GM12878 (cell line): ENCODE measurements at regions not wholly inside any gene's neighbourhood (a gene's known extent, or its start where the extent isn't known, plus 50 kb on each side); places are given as distances from the start of the nearest gene placed in this dataset.

ENCODE experiments used
- ATAC-seq: fragments of 200-7000 bp; cut with Tn5 transposase; 3 replicates; pipeline ENCODE4 v1.9.1; 2020; ENCODE audit warnings: mild to moderate bottlenecking, moderate library complexity
- BruUV-seq: library from RNA; stranded (reverse); fragments of 400-500 nt; replicated peaks from 2 replicates; lab custom pipeline; 2021; lab: Mats Ljungman, UMichigan
- CTCF ChIA-PET: fragments of 300-600 bp; sonication (Branson Sonifier 250); formaldehyde crosslinking; extraction: SDS; loops from one replicate; lab custom pipeline; 2021; ENCODE audit warnings: inconsistent platforms; lab: Yijun Ruan, JAX
- POLR2A ChIA-PET: fragments of 350-600 bp; formaldehyde crosslinking; extraction: SDS; loops from one replicate; lab custom pipeline; 2021; ENCODE audit warnings: inconsistent platforms; lab: Charles Lee
- RAD21 ChIA-PET: fragments of 300-600 bp; sonication (Branson Sonifier 250); formaldehyde crosslinking; loops from one replicate; lab custom pipeline; 2023; ENCODE audit warnings: antibody characterized with exemption; ENCODE audit not compliant: unreplicated experiment; lab: Charles Lee
- SMC1A ChIA-PET: fragments of 300-600 bp; sonication (Branson Sonifier 250); formaldehyde crosslinking; loops from one replicate; lab custom pipeline; 2023; ENCODE audit not compliant: unreplicated experiment, uncharacterized antibody; lab: Charles Lee
- DNase-seq: peaks from one replicate; pipeline ENCODE4 v3.0.0-alpha.2; 2011; ENCODE audit warnings: low read depth, low spot score
- FAIRE-seq: peaks from 3 replicates; lab custom pipeline; 2011; peaks lifted over from hg19 to GRCh38; lab: Jason Lieb, UNC
- H2AFZ ChIP-seq: 2 replicates; pipeline ENCODE4 v1.6.0; 2011; ENCODE audit warnings: low read depth, low read length, control low read depth; ENCODE audit not compliant: control insufficient read depth
- H3K27ac ChIP-seq: 2 replicates; pipeline ENCODE4 v1.5.1; 2011; ENCODE audit warnings: control low read depth; ENCODE audit not compliant: control insufficient read depth, insufficient read depth
- H3K27me3 ChIP-seq, 2 experiments: replicated peaks in 1 of 2; 2 replicates each; pipeline versions ENCODE4 v1.6.0 to v1.6.1; 2011; ENCODE audit warnings: low read length in 1 of 2; ENCODE audit not compliant: control insufficient read depth in 2 of 2, insufficient read depth in 2 of 2
- H3K36me3 ChIP-seq, 2 experiments: 2 replicates each; pipeline ENCODE4 v1.5.1; 2011; ENCODE audit warnings: low read length in 1 of 2; ENCODE audit not compliant: control insufficient read depth in 2 of 2, insufficient read depth in 2 of 2
- H3K4me1 ChIP-seq: 2 replicates; pipeline ENCODE4 v1.6.1; 2011; ENCODE audit warnings: mild to moderate bottlenecking, low read length, moderate library complexity, mixed read lengths; ENCODE audit not compliant: control insufficient read depth, insufficient read depth
- H3K4me2 ChIP-seq: 2 replicates; pipeline ENCODE4 v1.6.0; 2011; ENCODE audit warnings: control low read depth; ENCODE audit not compliant: control insufficient read depth, insufficient read depth
- H3K4me3 ChIP-seq: fragments of 200-600 bp; sonication (generic); 2 replicates; pipeline ENCODE4 v1.5.1; 2016
- H3K79me2 ChIP-seq: 2 replicates; pipeline ENCODE4 v1.6.0; 2011; ENCODE audit warnings: low read length; ENCODE audit not compliant: control insufficient read depth, insufficient read depth
- H3K9ac ChIP-seq: 2 replicates; pipeline ENCODE4 v1.8.0; 2011; ENCODE audit warnings: low read length, control low read depth, mixed read lengths; ENCODE audit not compliant: control insufficient read depth, insufficient read depth
- H3K9me3 ChIP-seq: replicated peaks from 3 replicates; pipeline ENCODE4 v1.5.1; 2011; ENCODE audit warnings: mild to moderate bottlenecking, low read length; ENCODE audit not compliant: control insufficient read depth, insufficient read depth
- H4K20me1 ChIP-seq: 2 replicates; pipeline ENCODE4 v1.6.0; 2011; ENCODE audit not compliant: control insufficient read depth, insufficient read depth
- ASH2L ChIP-seq: fragments of 300-600, 200-600 bp; sonication (generic); IDR thresholded peaks from 2 replicates; pipeline ENCODE4 v1.6.1; 2017; ENCODE audit warnings: low read depth, mild to moderate bottlenecking, borderline replicate concordance
- FOXM1 ChIP-seq: IDR thresholded peaks from 2 replicates; pipeline ENCODE4 v1.6.1; 2012; ENCODE audit warnings: low read depth, mild to moderate bottlenecking, inconsistent platforms, low read length, moderate library complexity
- NRF1 ChIP-seq: conservative IDR thresholded peaks from 2 replicates; pipeline ENCODE4 v1.6.1; 2011; ENCODE audit warnings: mild to moderate bottlenecking, low read depth, low read length, improper control_type of control experiment
- PML ChIP-seq: IDR thresholded peaks from 2 replicates; pipeline ENCODE4 v1.6.1; 2012; ENCODE audit warnings: low read length, inconsistent platforms
- POLR2A ChIP-seq: IDR thresholded peaks from 2 replicates; pipeline ENCODE4 v1.6.1; 2011; ENCODE audit warnings: low read depth, mild to moderate bottlenecking, low read length
- RBBP5 ChIP-seq: fragments of 200-600 bp; sonication (generic); conservative IDR thresholded peaks from 2 replicates; pipeline ENCODE4 v1.6.1; 2016
- SIN3A ChIP-seq: IDR thresholded peaks from 2 replicates; pipeline ENCODE4 v1.6.1; 2012; ENCODE audit warnings: low read depth, low read length, improper control_type of control experiment
- SIX5 ChIP-seq: IDR thresholded peaks from 2 replicates; pipeline ENCODE4 v1.6.1; 2011; ENCODE audit warnings: mild to moderate bottlenecking, low read depth, low read length, moderate library complexity; ENCODE audit not compliant: severe bottlenecking
- SMAD1 ChIP-seq: fragments of 450-650 bp; IDR thresholded peaks from 2 replicates; pipeline ENCODE4 v1.6.1; 2018; ENCODE audit warnings: mild to moderate bottlenecking, low read depth; ENCODE audit not compliant: partially characterized antibody
- YBX1 ChIP-seq: fragments of 450-650 bp; IDR thresholded peaks from 2 replicates; pipeline ENCODE4 v1.6.1; 2016; ENCODE audit warnings: antibody characterized with exemption
- ZNF274 ChIP-seq: IDR thresholded peaks from one replicate; pipeline ENCODE4 v1.8.0; 2011; ENCODE audit not compliant: insufficient read length, insufficient read depth
- ZNF622 ChIP-seq: fragments of 450-650 bp; IDR thresholded peaks from 2 replicates; pipeline ENCODE4 v1.6.1; 2017; ENCODE audit warnings: mild to moderate bottlenecking, inconsistent platforms
- WGBS: methylation state at CpG from one replicate; pipeline ENCODE4 v1.1.6; 2016; ENCODE audit warnings: low lambda C conversion rate; ENCODE audit not compliant: insufficient replicate concordance, insufficient coverage; ENCODE audit errors: missing lambda C conversion rate; 5-methylcytosine and 5-hydroxymethylcytosine counted together
- in situ Hi-C: fragments of 300-500 bp; cut with MboI; formaldehyde crosslinking; loops from 9 replicates; pipeline ENCODE4 v1.14.3; 2018; ENCODE audit warnings: mixed read lengths
- intact Hi-C: fragments of 100-400 bp; cut with micrococcal nuclease; formaldehyde crosslinking; loops from one replicate; pipeline ENCODE4 v1.14.2; 2022; ENCODE audit not compliant: unreplicated experiment
- TF ChIP-seq, protein P1 (sequence below), 3 experiments: IDR thresholded peaks in 2 of 3; conservative IDR thresholded peaks in 1 of 3; 2 replicates each; pipeline ENCODE4 v1.5.1; 2011; ENCODE audit warnings: low read depth in 3 of 3, low read length in 3 of 3, mild to moderate bottlenecking in 3 of 3, control low read depth in 2 of 3, moderate library complexity in 2 of 3, inconsistent platforms in 1 of 3, mixed read lengths in 1 of 3; ENCODE audit not compliant: control insufficient read depth in 2 of 3, insufficient read depth in 1 of 3; ENCODE audit errors: extremely low read depth in 1 of 3
- TF ChIP-seq, protein P2 (sequence below): fragments of 450-650 bp; IDR thresholded peaks from 2 replicates; pipeline ENCODE4 v1.6.1; 2018; ENCODE audit warnings: mild to moderate bottlenecking, low read depth, moderate library complexity; ENCODE audit not compliant: partially characterized antibody
- TF ChIP-seq, protein P3 (sequence below): fragments of 450-650 bp; IDR thresholded peaks from 2 replicates; pipeline ENCODE4 v1.6.1; 2016; ENCODE audit warnings: mild to moderate bottlenecking, moderate library complexity, borderline replicate concordance

DNA sequence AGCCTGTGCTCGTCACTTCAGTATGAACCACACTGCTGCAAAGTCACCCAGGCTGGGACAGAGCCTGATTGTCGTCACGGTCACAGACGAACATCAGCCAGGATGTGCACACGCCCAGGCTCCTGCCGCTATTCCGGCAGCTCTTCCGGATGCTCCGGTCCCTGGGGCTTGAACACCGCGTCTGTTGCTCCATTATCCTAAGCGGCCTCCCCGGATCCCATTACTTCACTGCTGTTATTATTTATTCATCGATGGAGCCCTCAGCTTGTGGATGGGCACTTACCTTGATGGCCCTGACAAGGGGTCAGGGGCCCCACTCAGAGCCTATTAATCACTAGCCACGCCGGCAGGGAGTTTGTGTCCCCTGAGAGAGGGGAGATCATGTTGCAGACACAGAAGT is 120.8 kb upstream of the PCBD1 start (continued):
- TF ChIP-seq SIX5 (no peak), POLR2A (no peak)

DNA sequence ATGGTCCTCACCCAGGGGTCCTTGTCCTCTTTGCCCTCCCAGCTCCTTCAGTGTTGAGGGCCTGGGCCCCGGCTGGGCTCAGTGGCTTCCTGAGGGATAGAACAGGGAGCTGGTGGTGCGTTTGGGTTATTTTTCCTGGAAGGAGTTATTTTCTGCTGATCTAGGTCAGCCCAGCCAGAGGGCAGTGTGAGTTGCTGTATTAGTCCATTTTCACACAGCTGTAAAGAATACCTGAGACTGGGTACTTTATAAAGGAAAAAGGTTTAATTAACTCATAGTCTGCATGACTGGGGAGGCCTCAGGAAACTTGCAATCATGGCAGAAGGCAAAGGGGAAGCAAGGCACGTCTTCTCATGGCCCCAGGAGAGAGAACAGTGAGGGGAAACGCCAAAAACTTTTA is 122.4 kb upstream of the PCBD1 start:
- BruUV-seq = no TSS peak
- intact Hi-C loops = no loop called here
- Histone ChIP-seq H3K4me2 (no peak overlapping the region), H3K36me3 (no peaks in the 10 kb centered on the region), H3K79me2 (no peaks in the 10 kb centered on the region), H3K27ac (no peak overlapping the region), H2AFZ (no peak overlapping the region), H3K4me1 (no peaks in the 10 kb centered on the region), H3K4me3 (no peak overlapping the region), H3K9me3 (no peaks in the 10 kb centered on the region), H4K20me1 (no peaks in the 10 kb centered on the region), H3K27me3 (peaks cover 2 to 3% of the 10 kb centered on the region in 2 experiments; a peak in 1 of 4 replicates), H3K9ac (no peak overlapping the region)
- FAIRE-seq (no peak), DNase-seq (no peak), ATAC-seq (no peak)
- 11% methylated on average over 4 of the region's 4 CpGs for WGBS
- CTCF ChIA-PET = interaction anchor here (1.0 kb wide), 1 partner anchor 12 kb away, joined by 3 read pairs; no protein-coding TSS in a partner anchor
- POLR2A ChIA-PET = interaction anchor here (0.5 kb wide), 1 partner anchor 15 kb away, joined by 4 read pairs; no protein-coding TSS in a partner anchor
- in situ Hi-C loops = no loop called here
- SMC1A ChIA-PET = interaction anchor here (0.5 to 0.6 kb wide), 2 partner anchors 120 to 270 kb away, joined by 3 read pairs; no protein-coding TSS in a partner anchor
- RAD21 ChIA-PET = no interaction called here
- TF ChIP-seq RBBP5 (no peak), PML (no peak), ASH2L (no peak), SMAD1 (no peak), FOXM1 (no peak), ZNF622 (no peak), ZNF274 (no peak), NRF1 (no peak), YBX1 (no peak), SIN3A (no peak)
- TF ChIP-seq, protein P1, sequence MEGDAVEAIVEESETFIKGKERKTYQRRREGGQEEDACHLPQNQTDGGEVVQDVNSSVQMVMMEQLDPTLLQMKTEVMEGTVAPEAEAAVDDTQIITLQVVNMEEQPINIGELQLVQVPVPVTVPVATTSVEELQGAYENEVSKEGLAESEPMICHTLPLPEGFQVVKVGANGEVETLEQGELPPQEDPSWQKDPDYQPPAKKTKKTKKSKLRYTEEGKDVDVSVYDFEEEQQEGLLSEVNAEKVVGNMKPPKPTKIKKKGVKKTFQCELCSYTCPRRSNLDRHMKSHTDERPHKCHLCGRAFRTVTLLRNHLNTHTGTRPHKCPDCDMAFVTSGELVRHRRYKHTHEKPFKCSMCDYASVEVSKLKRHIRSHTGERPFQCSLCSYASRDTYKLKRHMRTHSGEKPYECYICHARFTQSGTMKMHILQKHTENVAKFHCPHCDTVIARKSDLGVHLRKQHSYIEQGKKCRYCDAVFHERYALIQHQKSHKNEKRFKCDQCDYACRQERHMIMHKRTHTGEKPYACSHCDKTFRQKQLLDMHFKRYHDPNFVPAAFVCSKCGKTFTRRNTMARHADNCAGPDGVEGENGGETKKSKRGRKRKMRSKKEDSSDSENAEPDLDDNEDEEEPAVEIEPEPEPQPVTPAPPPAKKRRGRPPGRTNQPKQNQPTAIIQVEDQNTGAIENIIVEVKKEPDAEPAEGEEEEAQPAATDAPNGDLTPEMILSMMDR (IDR thresholded peaks at IDR 0.05 in 2 of 3, conservative IDR thresholded peaks at IDR 0.05 in 1 of 3; ENCODE audit: control insufficient read depth in 2 of 3, extremely low read depth in 1 of 3, insufficient read depth in 1 of 3, low read depth in 3 of 3, low read length in 3 of 3) = no peak
- TF ChIP-seq, protein P2, sequence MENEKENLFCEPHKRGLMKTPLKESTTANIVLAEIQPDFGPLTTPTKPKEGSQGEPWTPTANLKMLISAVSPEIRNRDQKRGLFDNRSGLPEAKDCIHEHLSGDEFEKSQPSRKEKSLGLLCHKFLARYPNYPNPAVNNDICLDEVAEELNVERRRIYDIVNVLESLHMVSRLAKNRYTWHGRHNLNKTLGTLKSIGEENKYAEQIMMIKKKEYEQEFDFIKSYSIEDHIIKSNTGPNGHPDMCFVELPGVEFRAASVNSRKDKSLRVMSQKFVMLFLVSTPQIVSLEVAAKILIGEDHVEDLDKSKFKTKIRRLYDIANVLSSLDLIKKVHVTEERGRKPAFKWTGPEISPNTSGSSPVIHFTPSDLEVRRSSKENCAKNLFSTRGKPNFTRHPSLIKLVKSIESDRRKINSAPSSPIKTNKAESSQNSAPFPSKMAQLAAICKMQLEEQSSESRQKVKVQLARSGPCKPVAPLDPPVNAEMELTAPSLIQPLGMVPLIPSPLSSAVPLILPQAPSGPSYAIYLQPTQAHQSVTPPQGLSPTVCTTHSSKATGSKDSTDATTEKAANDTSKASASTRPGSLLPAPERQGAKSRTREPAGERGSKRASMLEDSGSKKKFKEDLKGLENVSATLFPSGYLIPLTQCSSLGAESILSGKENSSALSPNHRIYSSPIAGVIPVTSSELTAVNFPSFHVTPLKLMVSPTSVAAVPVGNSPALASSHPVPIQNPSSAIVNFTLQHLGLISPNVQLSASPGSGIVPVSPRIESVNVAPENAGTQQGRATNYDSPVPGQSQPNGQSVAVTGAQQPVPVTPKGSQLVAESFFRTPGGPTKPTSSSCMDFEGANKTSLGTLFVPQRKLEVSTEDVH = no peak
- TF ChIP-seq, protein P3, sequence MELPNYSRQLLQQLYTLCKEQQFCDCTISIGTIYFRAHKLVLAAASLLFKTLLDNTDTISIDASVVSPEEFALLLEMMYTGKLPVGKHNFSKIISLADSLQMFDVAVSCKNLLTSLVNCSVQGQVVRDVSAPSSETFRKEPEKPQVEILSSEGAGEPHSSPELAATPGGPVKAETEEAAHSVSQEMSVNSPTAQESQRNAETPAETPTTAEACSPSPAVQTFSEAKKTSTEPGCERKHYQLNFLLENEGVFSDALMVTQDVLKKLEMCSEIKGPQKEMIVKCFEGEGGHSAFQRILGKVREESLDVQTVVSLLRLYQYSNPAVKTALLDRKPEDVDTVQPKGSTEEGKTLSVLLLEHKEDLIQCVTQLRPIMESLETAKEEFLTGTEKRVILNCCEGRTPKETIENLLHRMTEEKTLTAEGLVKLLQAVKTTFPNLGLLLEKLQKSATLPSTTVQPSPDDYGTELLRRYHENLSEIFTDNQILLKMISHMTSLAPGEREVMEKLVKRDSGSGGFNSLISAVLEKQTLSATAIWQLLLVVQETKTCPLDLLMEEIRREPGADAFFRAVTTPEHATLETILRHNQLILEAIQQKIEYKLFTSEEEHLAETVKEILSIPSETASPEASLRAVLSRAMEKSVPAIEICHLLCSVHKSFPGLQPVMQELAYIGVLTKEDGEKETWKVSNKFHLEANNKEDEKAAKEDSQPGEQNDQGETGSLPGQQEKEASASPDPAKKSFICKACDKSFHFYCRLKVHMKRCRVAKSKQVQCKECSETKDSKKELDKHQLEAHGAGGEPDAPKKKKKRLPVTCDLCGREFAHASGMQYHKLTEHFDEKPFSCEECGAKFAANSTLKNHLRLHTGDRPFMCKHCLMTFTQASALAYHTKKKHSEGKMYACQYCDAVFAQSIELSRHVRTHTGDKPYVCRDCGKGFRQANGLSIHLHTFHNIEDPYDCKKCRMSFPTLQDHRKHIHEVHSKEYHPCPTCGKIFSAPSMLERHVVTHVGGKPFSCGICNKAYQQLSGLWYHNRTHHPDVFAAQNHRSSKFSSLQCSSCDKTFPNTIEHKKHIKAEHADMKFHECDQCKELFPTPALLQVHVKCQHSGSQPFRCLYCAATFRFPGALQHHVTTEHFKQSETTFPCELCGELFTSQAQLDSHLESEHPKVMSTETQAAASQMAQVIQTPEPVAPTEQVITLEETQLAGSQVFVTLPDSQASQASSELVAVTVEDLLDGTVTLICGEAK = no peak
